ENCODE measurements at regions not wholly inside any gene's neighbourhood (a gene's known extent, or its start where the extent isn't known, plus 50 kb on each side); places are given as distances from the start of the nearest gene placed in this dataset.

DNA sequence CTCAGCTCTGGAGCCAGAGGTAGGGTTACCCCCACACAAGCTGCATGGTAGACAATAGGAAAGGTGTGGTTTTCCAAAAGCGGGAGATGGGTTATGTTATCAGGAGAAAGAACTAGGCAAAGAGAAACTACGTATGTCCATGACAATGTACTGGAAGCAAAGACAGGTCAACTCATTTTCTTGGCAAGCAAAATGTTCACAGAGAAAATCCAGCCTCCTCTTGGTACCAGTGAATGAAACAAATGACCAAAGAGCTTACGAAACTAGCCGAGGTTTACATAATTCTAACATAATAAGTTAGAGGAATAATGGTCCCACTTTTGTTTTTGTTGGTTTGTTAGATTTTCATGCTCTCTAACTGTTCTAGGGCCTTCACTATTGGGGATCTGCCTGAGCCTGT, 338.1 kb upstream of the TGFBR2 start:
- H3K9ac ChIP-seq (ENCODE audit: low read depth, low read length), result no peak overlapping the region
- peaks cover 3% of the 10 kb centered on the region; the same call in 1 of the 2 replicates for H3K9me1 ChIP-seq (ENCODE audit: insufficient read depth, low read length)
- H3K4ac ChIP-seq (ENCODE audit: low read depth, low read length), result no peak overlapping the region
- H2BK15ac ChIP-seq (ENCODE audit: low read depth, low read length), result no peak overlapping the region
- dilution Hi-C loops (cut with HindIII; ENCODE audit: low sequenced_read_pairs, unreplicated experiment) (no loop called here), in situ Hi-C loops (cut with MboI; ENCODE audit: low sequenced_read_pairs) (no loop called here), intact Hi-C loops (cut with micrococcal nuclease) (no loop called here)
- no peaks in the 10 kb centered on the region for H4K20me1 ChIP-seq (ENCODE audit: insufficient read depth, low read length)
- H2BK120ac ChIP-seq (ENCODE audit: low read depth, low read length), result no peak overlapping the region
- H2BK20ac ChIP-seq (ENCODE audit: low read depth, low read length), result no peak overlapping the region
- no peak overlapping the region for H2AK5ac ChIP-seq (ENCODE audit: low read depth, low read length)
- H3K4me1 ChIP-seq (ENCODE audit: control insufficient read depth, insufficient read depth, low read length), result peaks cover 5% of the 10 kb centered on the region
- no TSS peak for BruUV-seq (replicated peaks)
- no peak overlapping the region for H2BK5ac ChIP-seq (ENCODE audit: low read depth, low read length, poor library complexity, severe bottlenecking)
- no peak overlapping the region for H3K23ac ChIP-seq (ENCODE audit: low read depth, low read length)
- no peak overlapping the region for H3K4me3 ChIP-seq (ENCODE audit: insufficient read depth, low read depth, low read length)
- no peak overlapping the region for H3K14ac ChIP-seq (replicated peaks; ENCODE audit: low read depth, low read length)
- no peak overlapping the region for H4K8ac ChIP-seq (ENCODE audit: low read depth in 2 of 2, low read length in 2 of 2)
- H3K27ac ChIP-seq (ENCODE audit: insufficient read depth, low read length), result no peak overlapping the region
- no peak overlapping the region for H4K91ac ChIP-seq (ENCODE audit: insufficient read depth, low read depth, low read length)
- H3K27me3 ChIP-seq (ENCODE audit: control insufficient read depth, insufficient read depth, low read length), result no peaks in the 10 kb centered on the region
- ATAC-seq (ENCODE audit: low read depth) (no peak), DNase-seq (no peak)
- no peak overlapping the region for H2AK9ac ChIP-seq (replicated peaks; ENCODE audit: low read depth, low read length, poor library complexity)
- POLR2A ChIA-PET (ENCODE audit: unreplicated experiment), result no interaction called here
- no peaks in the 10 kb centered on the region for H3K36me3 ChIP-seq (ENCODE audit: control insufficient read depth, insufficient read depth, low read length)
- H3K18ac ChIP-seq (ENCODE audit: low read depth, low read length), result no peak overlapping the region
- no CpG with 5 or more reads among the region's 4 CpGs for WGBS, 2 experiments (ENCODE audit: extremely low coverage in 2 of 2, insufficient read length in 1 of 2)
- 0 out of 2 replicates have a peak, but pooled peaks cover 2% of the 10 kb centered on the region for H3K9me3 ChIP-seq (ENCODE audit: control insufficient read depth, insufficient read depth, low read length)
- no peak overlapping the region for H2AFZ ChIP-seq (replicated peaks; ENCODE audit: low read length, poor library complexity)
- CTCF ChIA-PET, result no interaction called here
- no peak overlapping the region for H3K56ac ChIP-seq (ENCODE audit: extremely low read depth, insufficient read depth, low read length)
- H3K79me1 ChIP-seq (ENCODE audit: low read depth in 1 of 2, low read length in 2 of 2), result no peaks in the 10 kb centered on the region
- no peak overlapping the region for H4K5ac ChIP-seq (ENCODE audit: low read depth, low read length)
- TF ChIP-seq MXI1 (IDR thresholded peaks at IDR 0.05; ENCODE audit: borderline replicate concordance, low read depth, low read length) (no peak), NFE2L2 (IDR thresholded peaks at IDR 0.05; ENCODE audit: low read depth, low read length) (no peak), RFX5 (IDR thresholded peaks at IDR 0.05; ENCODE audit: low read depth, low read length) (no peak), RAD21 (IDR thresholded peaks at IDR 0.05; ENCODE audit: low read length) (no peak), BHLHE40 (IDR thresholded peaks at IDR 0.05; ENCODE audit: low read depth, low read length) (no peak), CHD1 (IDR thresholded peaks at IDR 0.05; ENCODE audit: low read depth, low read length) (no peak), MAZ (IDR thresholded peaks at IDR 0.05; ENCODE audit: borderline replicate concordance, low read depth, low read length) (no peak), FOS (IDR thresholded peaks at IDR 0.05; ENCODE audit: low read depth, low read length) (no peak), SMC3 (IDR thresholded peaks at IDR 0.05; ENCODE audit: low read depth, low read length) (no peak)
- TF ChIP-seq, protein P1, sequence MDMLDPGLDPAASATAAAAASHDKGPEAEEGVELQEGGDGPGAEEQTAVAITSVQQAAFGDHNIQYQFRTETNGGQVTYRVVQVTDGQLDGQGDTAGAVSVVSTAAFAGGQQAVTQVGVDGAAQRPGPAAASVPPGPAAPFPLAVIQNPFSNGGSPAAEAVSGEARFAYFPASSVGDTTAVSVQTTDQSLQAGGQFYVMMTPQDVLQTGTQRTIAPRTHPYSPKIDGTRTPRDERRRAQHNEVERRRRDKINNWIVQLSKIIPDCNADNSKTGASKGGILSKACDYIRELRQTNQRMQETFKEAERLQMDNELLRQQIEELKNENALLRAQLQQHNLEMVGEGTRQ (IDR thresholded peaks at IDR 0.05; ENCODE audit: low read depth, low read length), result no peak
- TF ChIP-seq, protein P2, sequence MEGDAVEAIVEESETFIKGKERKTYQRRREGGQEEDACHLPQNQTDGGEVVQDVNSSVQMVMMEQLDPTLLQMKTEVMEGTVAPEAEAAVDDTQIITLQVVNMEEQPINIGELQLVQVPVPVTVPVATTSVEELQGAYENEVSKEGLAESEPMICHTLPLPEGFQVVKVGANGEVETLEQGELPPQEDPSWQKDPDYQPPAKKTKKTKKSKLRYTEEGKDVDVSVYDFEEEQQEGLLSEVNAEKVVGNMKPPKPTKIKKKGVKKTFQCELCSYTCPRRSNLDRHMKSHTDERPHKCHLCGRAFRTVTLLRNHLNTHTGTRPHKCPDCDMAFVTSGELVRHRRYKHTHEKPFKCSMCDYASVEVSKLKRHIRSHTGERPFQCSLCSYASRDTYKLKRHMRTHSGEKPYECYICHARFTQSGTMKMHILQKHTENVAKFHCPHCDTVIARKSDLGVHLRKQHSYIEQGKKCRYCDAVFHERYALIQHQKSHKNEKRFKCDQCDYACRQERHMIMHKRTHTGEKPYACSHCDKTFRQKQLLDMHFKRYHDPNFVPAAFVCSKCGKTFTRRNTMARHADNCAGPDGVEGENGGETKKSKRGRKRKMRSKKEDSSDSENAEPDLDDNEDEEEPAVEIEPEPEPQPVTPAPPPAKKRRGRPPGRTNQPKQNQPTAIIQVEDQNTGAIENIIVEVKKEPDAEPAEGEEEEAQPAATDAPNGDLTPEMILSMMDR (conservative IDR thresholded peaks at IDR 0.05; ENCODE audit: low read depth, low read length), result no peak
- no peak overlapping the region for H3K4me2 ChIP-seq (ENCODE audit: low read depth, low read length)

Measured in IMR-90 (cell line).